ENCODE measurements at regions not wholly inside any gene's neighbourhood (a gene's known extent, or its start where the extent isn't known, plus 50 kb on each side); places are given as distances from the start of the nearest gene placed in this dataset.

DNA sequence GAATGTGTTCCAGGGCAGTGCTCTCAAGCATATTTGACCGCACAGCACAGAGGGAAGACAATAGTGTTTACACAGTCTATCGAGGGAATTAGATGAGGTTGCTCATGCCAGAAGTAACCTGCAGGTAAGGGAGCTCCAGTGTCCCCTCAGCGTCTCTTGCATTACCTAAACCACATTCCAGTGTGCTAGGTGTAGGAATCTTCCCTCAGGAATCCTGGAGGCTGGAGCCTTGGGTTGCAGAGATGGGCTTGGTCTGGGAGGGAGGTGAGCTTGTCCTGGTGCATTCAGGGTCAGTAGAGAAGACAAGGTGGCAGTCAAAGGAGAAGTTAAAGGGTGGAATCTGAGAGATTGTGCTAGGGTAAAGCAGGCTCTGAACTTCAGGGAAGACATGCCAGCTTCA, 56.3 kb downstream of the SOX14 start:
- H3K4me1 ChIP-seq (ENCODE audit: control insufficient read depth in 2 of 2, insufficient read depth in 2 of 2, low read length in 2 of 2) = no peaks in the 10 kb centered on the region
- no peaks in the 10 kb centered on the region for H3K36me3 ChIP-seq (replicated peaks in 1 of 2; ENCODE audit: control extremely low read depth in 1 of 2, control insufficient read depth in 1 of 2, extremely low read depth in 1 of 2, insufficient read depth in 2 of 2, low read length in 1 of 2)
- H3K9ac ChIP-seq (ENCODE audit: low read length) = no peak overlapping the region
- H3K27ac ChIP-seq (ENCODE audit: low read length in 2 of 2) = no peak overlapping the region
- no peaks in the 10 kb centered on the region for H3K27me3 ChIP-seq (replicated peaks in 1 of 4; ENCODE audit: control extremely low read depth in 1 of 4, control insufficient read depth in 3 of 4, insufficient read depth in 4 of 4, low read length in 3 of 4)
- TF ChIP-seq, protein P1, sequence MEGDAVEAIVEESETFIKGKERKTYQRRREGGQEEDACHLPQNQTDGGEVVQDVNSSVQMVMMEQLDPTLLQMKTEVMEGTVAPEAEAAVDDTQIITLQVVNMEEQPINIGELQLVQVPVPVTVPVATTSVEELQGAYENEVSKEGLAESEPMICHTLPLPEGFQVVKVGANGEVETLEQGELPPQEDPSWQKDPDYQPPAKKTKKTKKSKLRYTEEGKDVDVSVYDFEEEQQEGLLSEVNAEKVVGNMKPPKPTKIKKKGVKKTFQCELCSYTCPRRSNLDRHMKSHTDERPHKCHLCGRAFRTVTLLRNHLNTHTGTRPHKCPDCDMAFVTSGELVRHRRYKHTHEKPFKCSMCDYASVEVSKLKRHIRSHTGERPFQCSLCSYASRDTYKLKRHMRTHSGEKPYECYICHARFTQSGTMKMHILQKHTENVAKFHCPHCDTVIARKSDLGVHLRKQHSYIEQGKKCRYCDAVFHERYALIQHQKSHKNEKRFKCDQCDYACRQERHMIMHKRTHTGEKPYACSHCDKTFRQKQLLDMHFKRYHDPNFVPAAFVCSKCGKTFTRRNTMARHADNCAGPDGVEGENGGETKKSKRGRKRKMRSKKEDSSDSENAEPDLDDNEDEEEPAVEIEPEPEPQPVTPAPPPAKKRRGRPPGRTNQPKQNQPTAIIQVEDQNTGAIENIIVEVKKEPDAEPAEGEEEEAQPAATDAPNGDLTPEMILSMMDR (IDR thresholded peaks at IDR 0.05) = no peak
- no peak for TF ChIP-seq EZH2 (IDR thresholded peaks at IDR 0.05; ENCODE audit: borderline replicate concordance, insufficient read depth, low read depth, low read length, poor library complexity, severe bottlenecking)
- ChIA-PET CTCF (no interaction called here), POLR2A (no interaction called here)
- no peak overlapping the region for H3K4me3 ChIP-seq (ENCODE audit: control extremely low read depth in 1 of 5, extremely low read depth in 1 of 5, insufficient read depth in 1 of 5, low read depth in 2 of 5, low read length in 4 of 5)
- no peaks in the 10 kb centered on the region for H3K27me3 Mint-ChIP-seq
- H3K4me3 Mint-ChIP-seq = no peak overlapping the region
- intact Hi-C loops (cut with micrococcal nuclease) = no loop called here
- H2AFZ ChIP-seq (ENCODE audit: insufficient read depth, low read depth, low read length, poor library complexity, severe bottlenecking) = no peak overlapping the region
- ATAC-seq (ENCODE audit: low read depth) (no peak), DNase-seq (no peak)
- 100% methylated on average over 1 of the region's 3 CpGs for WGBS (ENCODE audit: insufficient coverage)
- no peaks in the 10 kb centered on the region for H3K79me2 ChIP-seq (ENCODE audit: control insufficient read depth, insufficient read depth, low read length)
- no peaks in the 10 kb centered on the region for H3K4me1 Mint-ChIP-seq
- H4K20me1 ChIP-seq (ENCODE audit: control insufficient read depth, insufficient read depth, low read length, poor library complexity, severe bottlenecking) = no peaks in the 10 kb centered on the region
- H3K9me3 ChIP-seq (ENCODE audit: control extremely low read depth in 1 of 3, control insufficient read depth in 2 of 3, insufficient read depth in 1 of 3, low read length in 2 of 3) = peaks cover 0 to 5% (median 0%) of the 10 kb centered on the region in 3 donors
- H3K4me2 ChIP-seq (replicated peaks; ENCODE audit: low read depth, low read length, poor library complexity, severe bottlenecking) = no peak overlapping the region
- no peaks in the 10 kb centered on the region for H3K9me3 Mint-ChIP-seq (ENCODE audit: insufficient read depth)
- H3K27ac Mint-ChIP-seq = no peak overlapping the region

- Mint-ChIP-seq H3K4me1 (no peaks in the 10 kb centered on the region), H3K9me3 (ENCODE audit: insufficient read depth) (peaks cover 5% of the 10 kb centered on the region), H3K27me3 (no peaks in the 10 kb centered on the region), H3K27ac (no peak overlapping the region), H3K4me3 (no peak overlapping the region)
- H3K9me3 ChIP-seq (ENCODE audit: control extremely low read depth in 1 of 3, control insufficient read depth in 2 of 3, insufficient read depth in 1 of 3, low read length in 2 of 3) = peaks cover 0 to 3% (median 0%) of the 10 kb centered on the region in 3 donors
- H3K4me3 ChIP-seq (ENCODE audit: control extremely low read depth in 1 of 5, extremely low read depth in 1 of 5, insufficient read depth in 1 of 5, low read depth in 2 of 5, low read length in 4 of 5) = no peak overlapping the region
- H3K4me2 ChIP-seq (replicated peaks; ENCODE audit: low read depth, low read length, poor library complexity, severe bottlenecking) = no peak overlapping the region
- H3K4me1 ChIP-seq (ENCODE audit: control insufficient read depth in 2 of 2, insufficient read depth in 2 of 2, low read length in 2 of 2) = no peaks in the 10 kb centered on the region
- H4K20me1 ChIP-seq (ENCODE audit: control insufficient read depth, insufficient read depth, low read length, poor library complexity, severe bottlenecking) = no peaks in the 10 kb centered on the region
- no peaks in the 10 kb centered on the region for H3K79me2 ChIP-seq (ENCODE audit: control insufficient read depth, insufficient read depth, low read length)
- POLR2A ChIA-PET = no interaction called here
- no peaks in the 10 kb centered on the region for H3K27me3 ChIP-seq (replicated peaks in 1 of 4; ENCODE audit: control extremely low read depth in 1 of 4, control insufficient read depth in 3 of 4, insufficient read depth in 4 of 4, low read length in 3 of 4)
- intact Hi-C loops (cut with micrococcal nuclease) = no loop called here
- ATAC-seq (ENCODE audit: low read depth) (no peak), DNase-seq (no peak)
- TF ChIP-seq, protein P1 (IDR thresholded peaks at IDR 0.05) = no peak
- no peak for TF ChIP-seq EZH2 (IDR thresholded peaks at IDR 0.05; ENCODE audit: borderline replicate concordance, insufficient read depth, low read depth, low read length, poor library complexity, severe bottlenecking)
- H3K9ac ChIP-seq (ENCODE audit: low read length) = no peak overlapping the region
- CTCF ChIA-PET = no interaction called here
- no CpG with 5 or more reads among the region's 1 CpG for WGBS (ENCODE audit: insufficient coverage)
- H3K36me3 ChIP-seq (replicated peaks in 1 of 2; ENCODE audit: control extremely low read depth in 1 of 2, control insufficient read depth in 1 of 2, extremely low read depth in 1 of 2, insufficient read depth in 2 of 2, low read length in 1 of 2) = no peaks in the 10 kb centered on the region
- no peak overlapping the region for H2AFZ ChIP-seq (ENCODE audit: insufficient read depth, low read depth, low read length, poor library complexity, severe bottlenecking)
- H3K27ac ChIP-seq (ENCODE audit: low read length in 2 of 2) = no peak overlapping the region
Observed at GRCh38 chr3:137835096-137835495, 71.0 kb downstream of the SOX14 start.

Measured in B cell (primary cell).